ENCODE measurements at regions not wholly inside any gene's neighbourhood (a gene's known extent, or its start where the extent isn't known, plus 50 kb on each side); places are given as distances from the start of the nearest gene placed in this dataset.

DNA sequence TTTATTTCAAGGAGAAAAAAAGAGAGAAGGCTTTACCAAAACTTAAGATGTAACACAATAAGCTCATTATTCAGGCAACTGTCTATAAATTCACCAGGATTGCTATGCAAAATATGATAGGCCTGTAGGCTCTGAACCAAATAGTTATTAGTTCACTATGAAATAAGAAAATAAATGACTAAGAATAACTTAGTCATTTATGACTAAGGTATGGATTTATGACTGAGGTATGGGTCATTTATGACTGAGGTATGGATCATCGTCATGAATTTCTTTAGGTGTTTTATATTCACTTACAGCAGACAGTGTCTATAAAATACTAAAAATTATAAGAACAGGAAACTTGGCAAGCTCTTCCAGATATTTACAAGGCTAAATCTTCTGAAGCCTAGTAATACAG lies 52.1 kb upstream of the SNX9 start:
- no peak for TF ChIP-seq POLR2A (IDR thresholded peaks at IDR 0.05)
- no peak for TF ChIP-seq CTCF (IDR thresholded peaks at IDR 0.05)
